ENCODE measurements at regions not wholly inside any gene's neighbourhood (a gene's known extent, or its start where the extent isn't known, plus 50 kb on each side); places are given as distances from the start of the nearest gene placed in this dataset.
"Not testable (repeated sequence)": the region's sequence is repeated elsewhere in the genome, so short reads cannot be mapped to it uniquely, and the experiment has no call there.

DNA sequence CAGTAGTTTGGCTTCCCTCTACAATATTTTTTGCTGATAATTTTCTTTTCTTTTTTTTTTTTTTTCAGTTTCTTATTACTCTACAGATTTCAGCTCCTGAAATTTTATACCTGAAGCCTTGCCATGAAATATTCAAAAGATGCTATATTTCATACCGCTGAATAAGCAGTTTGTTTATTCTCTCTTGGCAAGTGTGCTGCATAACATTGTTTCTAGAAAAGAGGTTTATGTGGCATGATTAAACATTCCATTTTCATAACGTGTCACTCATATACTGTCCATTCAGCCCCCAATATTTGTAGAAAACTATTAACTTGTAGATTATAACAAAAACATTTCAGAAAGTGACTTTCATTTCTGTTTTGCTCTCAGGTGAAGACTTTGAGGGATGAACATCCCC, 174.4 kb upstream of the NOX3 start:
- DNase-seq (ENCODE audit: low spot score) (no peak), ATAC-seq (ENCODE audit: low read depth) (no peak)
- Histone ChIP-seq H3K4me3 (ENCODE audit: severe bottlenecking) (no peak overlapping the region), H3K36me3 (ENCODE audit: low read depth) (no peaks in the 10 kb centered on the region), H3K27me3 (ENCODE audit: insufficient read depth, poor library complexity, severe bottlenecking) (no peaks in the 10 kb centered on the region), H3K27ac (ENCODE audit: poor library complexity, severe bottlenecking) (no peak overlapping the region), H3K9me3 (ENCODE audit: severe bottlenecking) (no peaks in the 10 kb centered on the region), H3K4me1 (ENCODE audit: insufficient read depth, poor library complexity, severe bottlenecking) (no peaks in the 10 kb centered on the region)
- TF ChIP-seq, protein P1, sequence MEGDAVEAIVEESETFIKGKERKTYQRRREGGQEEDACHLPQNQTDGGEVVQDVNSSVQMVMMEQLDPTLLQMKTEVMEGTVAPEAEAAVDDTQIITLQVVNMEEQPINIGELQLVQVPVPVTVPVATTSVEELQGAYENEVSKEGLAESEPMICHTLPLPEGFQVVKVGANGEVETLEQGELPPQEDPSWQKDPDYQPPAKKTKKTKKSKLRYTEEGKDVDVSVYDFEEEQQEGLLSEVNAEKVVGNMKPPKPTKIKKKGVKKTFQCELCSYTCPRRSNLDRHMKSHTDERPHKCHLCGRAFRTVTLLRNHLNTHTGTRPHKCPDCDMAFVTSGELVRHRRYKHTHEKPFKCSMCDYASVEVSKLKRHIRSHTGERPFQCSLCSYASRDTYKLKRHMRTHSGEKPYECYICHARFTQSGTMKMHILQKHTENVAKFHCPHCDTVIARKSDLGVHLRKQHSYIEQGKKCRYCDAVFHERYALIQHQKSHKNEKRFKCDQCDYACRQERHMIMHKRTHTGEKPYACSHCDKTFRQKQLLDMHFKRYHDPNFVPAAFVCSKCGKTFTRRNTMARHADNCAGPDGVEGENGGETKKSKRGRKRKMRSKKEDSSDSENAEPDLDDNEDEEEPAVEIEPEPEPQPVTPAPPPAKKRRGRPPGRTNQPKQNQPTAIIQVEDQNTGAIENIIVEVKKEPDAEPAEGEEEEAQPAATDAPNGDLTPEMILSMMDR (IDR thresholded peaks at IDR 0.05; ENCODE audit: poor library complexity, severe bottlenecking): no peak

- H3K4me1 ChIP-seq (ENCODE audit: insufficient read depth, poor library complexity, severe bottlenecking): no peaks in the 10 kb centered on the region
Observed at GRCh38 chr6:155629652-155630051, 174.0 kb upstream of the NOX3 start.

GRCh38 chr6:155628306-155628705, 172.7 kb upstream of the NOX3 start:
- H3K27me3 ChIP-seq (ENCODE audit: insufficient read depth, poor library complexity, severe bottlenecking): no peaks in the 10 kb centered on the region
- no peak overlapping the region for H3K27ac ChIP-seq (ENCODE audit: poor library complexity, severe bottlenecking)
- H3K4me3 ChIP-seq (ENCODE audit: severe bottlenecking): no peak overlapping the region
- no peaks in the 10 kb centered on the region for H3K36me3 ChIP-seq (ENCODE audit: low read depth)
- no peaks in the 10 kb centered on the region for H3K9me3 ChIP-seq (ENCODE audit: severe bottlenecking)
- DNase-seq (ENCODE audit: low spot score): no peak
- TF ChIP-seq, protein P1 (IDR thresholded peaks at IDR 0.05; ENCODE audit: poor library complexity, severe bottlenecking): no peak
- ATAC-seq (ENCODE audit: low read depth): no peak
- H3K4me1 ChIP-seq (ENCODE audit: insufficient read depth, poor library complexity, severe bottlenecking): no peaks in the 10 kb centered on the region

More at GRCh38 chr6:155629652-155630051, 174.0 kb upstream of the NOX3 start:
- TF ChIP-seq, protein P1 (IDR thresholded peaks at IDR 0.05; ENCODE audit: poor library complexity, severe bottlenecking): no peak
- no peaks in the 10 kb centered on the region for H3K27me3 ChIP-seq (ENCODE audit: insufficient read depth, poor library complexity, severe bottlenecking)
- no peak overlapping the region for H3K4me3 ChIP-seq (ENCODE audit: severe bottlenecking)
- no peak overlapping the region for H3K27ac ChIP-seq (ENCODE audit: poor library complexity, severe bottlenecking)
- DNase-seq (ENCODE audit: low spot score): no peak
- no peak for ATAC-seq (ENCODE audit: low read depth)
- no peaks in the 10 kb centered on the region for H3K9me3 ChIP-seq (ENCODE audit: severe bottlenecking)
- H3K36me3 ChIP-seq (ENCODE audit: low read depth): no peaks in the 10 kb centered on the region

DNA sequence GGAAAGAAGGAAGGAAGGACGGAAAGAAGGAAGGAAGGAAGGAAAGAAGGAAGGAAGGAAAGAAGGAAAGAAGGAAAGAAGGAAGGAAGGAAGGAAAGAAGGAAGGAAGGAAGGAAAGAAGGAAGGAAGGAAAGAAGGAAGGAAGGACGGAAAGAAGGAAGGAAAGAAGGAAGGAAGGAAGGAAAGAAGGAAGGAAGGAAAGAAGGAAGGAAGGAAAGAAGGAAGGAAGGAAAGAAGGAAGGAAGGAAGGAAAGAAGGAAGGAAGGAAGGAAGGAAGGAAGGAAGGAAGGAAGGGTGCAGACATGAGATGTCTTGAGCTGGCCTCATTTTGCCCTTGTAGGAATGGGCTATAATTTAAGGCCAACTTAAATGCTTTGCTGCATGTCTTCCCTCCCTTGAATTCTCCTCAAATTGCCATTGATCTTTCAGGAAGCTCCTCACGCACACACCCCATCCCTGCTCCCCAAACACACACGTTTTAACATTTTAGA, 172.1 kb upstream of the NOX3 start:
- H3K4me3 ChIP-seq (ENCODE audit: severe bottlenecking); DNase-seq (ENCODE audit: low spot score); H3K4me1 ChIP-seq (ENCODE audit: insufficient read depth, poor library complexity, severe bottlenecking); H3K27ac ChIP-seq (ENCODE audit: poor library complexity, severe bottlenecking); H3K9me3 ChIP-seq (ENCODE audit: severe bottlenecking); ATAC-seq (ENCODE audit: low read depth); H3K27me3 ChIP-seq (ENCODE audit: insufficient read depth, poor library complexity, severe bottlenecking); H3K36me3 ChIP-seq (ENCODE audit: low read depth): not testable (repeated sequence)

DNA sequence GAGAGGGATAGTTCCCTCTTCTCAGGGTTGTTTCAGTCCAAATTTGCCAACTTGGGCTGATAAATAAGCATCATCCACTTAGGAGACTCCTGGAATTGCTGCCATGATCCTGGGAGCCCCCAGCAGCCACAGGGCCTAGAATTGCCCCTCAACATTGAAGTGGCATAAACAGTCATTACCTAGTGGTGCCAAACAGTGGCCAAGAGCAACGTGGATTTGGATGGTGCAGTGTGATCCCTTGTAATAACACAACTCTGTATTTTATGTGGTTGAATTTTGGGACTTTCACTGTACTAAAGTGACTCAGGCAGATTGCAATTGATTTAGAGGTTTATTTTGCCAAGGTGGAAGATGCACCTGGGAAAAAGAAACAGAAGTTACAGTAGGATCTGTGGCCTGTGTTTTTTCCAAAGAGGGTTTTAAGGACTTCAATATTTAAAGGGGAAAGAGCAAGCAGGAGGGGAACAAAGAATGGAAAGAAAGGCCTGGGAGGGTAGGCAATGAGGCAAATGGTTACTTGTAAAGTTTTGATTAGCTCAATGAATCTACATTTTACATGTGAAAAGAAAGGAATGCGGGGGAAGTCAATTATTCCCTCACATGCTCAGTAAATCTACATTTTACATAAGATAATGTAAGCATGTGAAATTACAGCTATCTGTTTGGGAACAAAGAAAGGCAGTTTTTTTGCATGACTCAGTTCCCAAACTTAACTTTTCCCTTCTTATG, 168.0 kb upstream of the NOX3 start:
- no peak for ATAC-seq (ENCODE audit: low read depth)
- TF ChIP-seq, protein P1 (IDR thresholded peaks at IDR 0.05; ENCODE audit: poor library complexity, severe bottlenecking): no peak
- Histone ChIP-seq H3K9me3 (ENCODE audit: severe bottlenecking) (no peaks in the 10 kb centered on the region), H3K27me3 (ENCODE audit: insufficient read depth, poor library complexity, severe bottlenecking) (no peaks in the 10 kb centered on the region), H3K27ac (ENCODE audit: poor library complexity, severe bottlenecking) (no peak overlapping the region), H3K4me3 (ENCODE audit: severe bottlenecking) (no peak overlapping the region), H3K4me1 (ENCODE audit: insufficient read depth, poor library complexity, severe bottlenecking) (no peaks in the 10 kb centered on the region), H3K36me3 (ENCODE audit: low read depth) (no peaks in the 10 kb centered on the region)
- no peak for DNase-seq (ENCODE audit: low spot score)

Data from RWPE2 (cell line).